ENCODE measurements at regions not wholly inside any gene's neighbourhood (a gene's known extent, or its start where the extent isn't known, plus 50 kb on each side); places are given as distances from the start of the nearest gene placed in this dataset.
"Not testable (repeated sequence)": the region's sequence is repeated elsewhere in the genome, so short reads cannot be mapped to it uniquely, and the experiment has no call there.

- Mint-ChIP-seq H3K4me1 (no peaks in the 10 kb centered on the region), H3K27ac (no peak overlapping the region)
These were observed 178.9 kb downstream of the POLR2M start for GRCh38 chr15:57885435-57885834.

GRCh38 chr15:57887825-57888224, 177.7 kb downstream of the ALDH1A2 start:
- Mint-ChIP-seq H3K27me3 (peaks cover 39% of the 10 kb centered on the region), H3K4me3 (no peak overlapping the region), H3K27ac (no peak overlapping the region), H3K4me1 (no peaks in the 10 kb centered on the region), H3K9me3 (no peaks in the 10 kb centered on the region)
- ATAC-seq (no peak), DNase-seq (no peak)

More at GRCh38 chr15:57885435-57885834, 178.9 kb downstream of the POLR2M start:
- DNase-seq (no peak), ATAC-seq (no peak)
- Mint-ChIP-seq H3K27me3 (peaks cover 39% of the 10 kb centered on the region), H3K4me3 (no peak overlapping the region), H3K9me3 (no peaks in the 10 kb centered on the region)

GRCh38 chr15:57890351-57890750, 175.2 kb downstream of the ALDH1A2 start:
- Mint-ChIP-seq H3K4me3 (no peak overlapping the region), H3K27ac (no peak overlapping the region), H3K4me1 (no peaks in the 10 kb centered on the region), H3K9me3 (no peaks in the 10 kb centered on the region), H3K27me3 (peaks cover 32% of the 10 kb centered on the region)
- ATAC-seq = no peak
- no peak for DNase-seq

- H3K9me3 Mint-ChIP-seq = no peaks in the 10 kb centered on the region
These were observed 174.6 kb downstream of the ALDH1A2 start for GRCh38 chr15:57890878-57891277.

GRCh38 chr15:57892181-57892580, 173.3 kb downstream of the ALDH1A2 start:
- Mint-ChIP-seq H3K27ac (no peak overlapping the region), H3K4me3 (no peak overlapping the region), H3K9me3 (no peaks in the 10 kb centered on the region), H3K4me1 (no peaks in the 10 kb centered on the region), H3K27me3 (peaks cover 17% of the 10 kb centered on the region)
- DNase-seq (no peak), ATAC-seq (no peak)

More at GRCh38 chr15:57890878-57891277, 174.6 kb downstream of the ALDH1A2 start:
- ATAC-seq (no peak), DNase-seq (no peak)
- no peak overlapping the region for H3K27ac Mint-ChIP-seq
- no peaks in the 10 kb centered on the region for H3K4me1 Mint-ChIP-seq
- H3K27me3 Mint-ChIP-seq = peaks cover 27% of the 10 kb centered on the region
- H3K4me3 Mint-ChIP-seq = no peak overlapping the region

- H3K9me3 Mint-ChIP-seq = no peaks in the 10 kb centered on the region
- H3K27me3 Mint-ChIP-seq = peaks cover 10% of the 10 kb centered on the region
- H3K4me3 Mint-ChIP-seq = no peak overlapping the region
- no peak overlapping the region for H3K27ac Mint-ChIP-seq
- no peak for ATAC-seq
- no peaks in the 10 kb centered on the region for H3K4me1 Mint-ChIP-seq
- no peak for DNase-seq
These were observed 172.5 kb downstream of the ALDH1A2 start for GRCh38 chr15:57893040-57893439.

GRCh38 chr15:57895291-57895690, 170.2 kb downstream of the ALDH1A2 start:
- Mint-ChIP-seq H3K27ac (no peak overlapping the region), H3K9me3 (peaks cover 0 to 5% of the 10 kb centered on the region in 2 donors), H3K27me3 (peaks cover 10% of the 10 kb centered on the region), H3K4me1 (no peaks in the 10 kb centered on the region), H3K4me3 (no peak overlapping the region)
- DNase-seq = no peak
- no peak for ATAC-seq

GRCh38 chr15:57896114-57896513, 169.4 kb downstream of the ALDH1A2 start:
- peaks cover 0 to 5% of the 10 kb centered on the region in 2 donors for H3K9me3 Mint-ChIP-seq
- H3K27me3 Mint-ChIP-seq = peaks cover 10% of the 10 kb centered on the region
- ATAC-seq (no peak), DNase-seq (no peak)
- H3K4me3 Mint-ChIP-seq = no peak overlapping the region
- H3K4me1 Mint-ChIP-seq = no peaks in the 10 kb centered on the region
- H3K27ac Mint-ChIP-seq = no peak overlapping the region

GRCh38 chr15:57896899-57897298, 168.6 kb downstream of the ALDH1A2 start:
- not testable (repeated sequence) for H3K4me1 Mint-ChIP-seq, ATAC-seq, H3K27ac Mint-ChIP-seq, DNase-seq, H3K9me3 Mint-ChIP-seq, H3K4me3 Mint-ChIP-seq
- H3K27me3 Mint-ChIP-seq = peaks cover 10% of the 10 kb centered on the region

GRCh38 chr15:57897870-57898269, 167.6 kb downstream of the ALDH1A2 start:
- no peaks in the 10 kb centered on the region for H3K4me1 Mint-ChIP-seq
- no peak for DNase-seq
- peaks cover 0 to 5% of the 10 kb centered on the region in 2 donors for H3K9me3 Mint-ChIP-seq
- H3K27ac Mint-ChIP-seq = no peak overlapping the region
- H3K4me3 Mint-ChIP-seq = no peak overlapping the region
- H3K27me3 Mint-ChIP-seq = peaks cover 10% of the 10 kb centered on the region
- no peak for ATAC-seq

- Mint-ChIP-seq H3K27ac (no peak overlapping the region), H3K9me3 (peaks cover 0 to 8% of the 10 kb centered on the region in 2 donors), H3K27me3 (peaks cover 27% of the 10 kb centered on the region), H3K4me3 (no peak overlapping the region), H3K4me1 (no peaks in the 10 kb centered on the region)
- ATAC-seq = no peak
- DNase-seq = no peak
These were observed 163.4 kb downstream of the ALDH1A2 start for GRCh38 chr15:57902155-57902554.
